OCI-M2 (cell line): ENCODE measurements at regions not wholly inside any gene's neighbourhood (a gene's known extent, or its start where the extent isn't known, plus 50 kb on each side); places are given as distances from the start of the nearest gene placed in this dataset.

ENCODE experiments used
- DNase-seq: peaks from one replicate; lab custom pipeline; 2025; ENCODE audit not compliant: unreplicated experiment; lab: John Stamatoyannopoulos, UW

DNA sequence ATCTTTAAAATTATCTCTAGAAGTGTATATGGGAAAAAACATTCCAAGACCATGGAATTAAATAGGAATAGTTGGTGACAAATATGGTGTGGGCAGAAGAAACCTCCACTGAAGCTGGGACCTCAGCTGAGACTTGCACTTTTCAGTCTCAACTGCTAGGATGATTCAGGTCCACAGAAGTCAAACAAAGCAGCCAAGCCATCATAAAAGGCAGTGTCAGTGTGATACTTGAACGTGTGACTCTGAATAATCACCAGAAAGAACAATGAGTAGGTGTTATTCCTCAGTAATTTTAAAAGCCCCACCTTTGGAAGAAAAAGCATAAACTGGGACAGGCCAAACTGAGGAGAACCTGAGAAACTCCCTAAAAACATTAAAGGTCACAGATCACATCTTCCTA lies 90.7 kb downstream of the ZNF281 start:
- DNase-seq = no peak

- no peak for DNase-seq
Observed at GRCh38 chr1:200317236-200317635, 92.6 kb downstream of the ZNF281 start.

DNA sequence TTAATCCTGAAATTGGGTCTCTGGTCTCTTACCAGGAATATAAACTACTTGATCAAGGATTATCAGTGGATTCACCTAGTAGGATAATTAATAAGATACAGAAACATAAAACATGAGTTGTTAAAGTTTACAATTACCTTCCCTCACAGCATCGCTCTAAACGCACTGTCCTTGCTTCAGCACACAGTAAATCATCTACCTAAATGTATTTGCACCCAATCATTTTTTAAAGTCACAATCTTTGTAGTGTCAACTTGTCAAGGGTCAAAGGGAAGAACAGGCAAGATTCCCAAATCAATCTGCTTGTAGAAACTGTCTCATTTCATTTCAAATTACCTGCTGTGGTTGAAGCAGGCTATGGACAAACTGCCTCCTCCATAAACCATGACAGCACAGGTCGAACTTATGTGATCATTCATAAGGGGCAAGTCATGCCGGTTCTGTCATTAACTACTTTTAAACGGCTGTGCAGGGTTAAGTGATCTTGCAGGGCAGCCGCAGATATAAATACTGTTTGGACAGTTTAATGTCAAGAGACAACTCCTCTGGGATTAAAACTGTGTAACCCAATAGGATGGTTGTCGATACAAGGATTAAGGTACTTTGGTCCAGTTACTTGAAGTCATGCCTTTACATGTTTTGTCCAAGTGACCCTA lies 93.6 kb downstream of the ZNF281 start:
- no peak for DNase-seq

DNA sequence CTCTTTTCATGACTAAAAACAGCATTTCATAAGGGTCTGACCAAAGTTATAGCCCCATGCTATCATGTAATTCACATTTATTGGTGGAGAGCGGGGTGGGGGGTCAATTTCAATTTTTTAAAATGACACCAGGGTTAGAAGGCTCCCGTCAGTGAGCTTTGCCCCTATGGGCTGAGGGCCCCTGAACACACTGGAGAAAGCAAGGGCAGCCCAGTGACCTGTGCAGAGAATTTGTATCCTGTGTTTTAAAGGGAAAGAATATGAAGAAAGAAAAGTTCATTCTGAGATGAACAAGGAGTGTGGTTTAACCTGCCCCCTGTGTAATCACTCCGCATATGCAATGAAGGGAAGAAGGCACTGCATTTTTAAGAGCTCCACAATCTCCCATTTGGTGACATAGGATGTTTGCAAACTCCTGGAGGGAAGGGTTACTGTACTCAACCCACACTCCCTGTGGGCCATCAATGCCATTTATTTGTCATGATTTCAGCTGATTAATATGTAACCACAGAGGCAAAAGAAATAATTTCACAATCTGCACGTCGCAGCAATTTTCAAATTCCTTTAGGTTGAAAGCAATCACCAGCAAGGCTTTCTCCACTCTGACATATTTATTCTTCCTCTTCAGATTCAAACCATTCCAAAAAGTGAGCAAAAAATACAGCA lies 95.6 kb downstream of the ZNF281 start:
- no peak for DNase-seq

DNA sequence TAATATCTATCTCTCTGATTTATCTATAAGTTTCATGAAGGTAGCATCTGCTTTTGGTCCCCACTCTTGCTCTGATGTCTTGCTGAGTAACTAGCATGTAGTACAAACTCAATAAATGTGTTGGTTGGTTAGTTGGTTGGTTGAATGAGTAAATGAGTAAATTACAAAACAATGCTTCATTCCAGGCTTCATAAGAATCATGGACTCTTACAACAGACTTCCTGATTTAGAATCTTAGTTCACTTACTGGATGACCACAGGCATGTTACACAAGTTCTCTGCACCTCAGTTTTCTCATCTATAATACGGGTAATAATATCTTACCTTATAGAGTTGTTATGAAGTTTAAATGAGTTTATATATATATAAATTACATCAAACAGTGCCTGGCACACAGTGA lies 98.6 kb downstream of the ZNF281 start:
- DNase-seq = no peak

- no peak for DNase-seq
Observed at GRCh38 chr1:200310824-200311223, 99.0 kb downstream of the ZNF281 start.

DNA sequence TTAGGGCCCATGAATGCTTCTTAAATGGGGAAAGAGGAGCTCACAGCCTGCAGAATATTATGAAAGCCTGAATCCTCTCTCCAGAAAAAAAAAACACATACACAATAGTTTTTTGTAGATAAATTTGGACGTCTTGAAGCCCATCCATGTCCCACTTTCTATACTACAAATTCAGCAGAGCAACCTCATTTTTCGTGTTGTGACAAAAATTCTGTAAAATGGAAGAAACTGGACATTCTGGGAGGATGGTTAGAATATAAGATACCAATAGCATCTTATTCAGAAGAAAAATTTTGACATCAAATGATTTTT lies 102.1 kb downstream of the ZNF281 start:
- no peak for DNase-seq

DNA sequence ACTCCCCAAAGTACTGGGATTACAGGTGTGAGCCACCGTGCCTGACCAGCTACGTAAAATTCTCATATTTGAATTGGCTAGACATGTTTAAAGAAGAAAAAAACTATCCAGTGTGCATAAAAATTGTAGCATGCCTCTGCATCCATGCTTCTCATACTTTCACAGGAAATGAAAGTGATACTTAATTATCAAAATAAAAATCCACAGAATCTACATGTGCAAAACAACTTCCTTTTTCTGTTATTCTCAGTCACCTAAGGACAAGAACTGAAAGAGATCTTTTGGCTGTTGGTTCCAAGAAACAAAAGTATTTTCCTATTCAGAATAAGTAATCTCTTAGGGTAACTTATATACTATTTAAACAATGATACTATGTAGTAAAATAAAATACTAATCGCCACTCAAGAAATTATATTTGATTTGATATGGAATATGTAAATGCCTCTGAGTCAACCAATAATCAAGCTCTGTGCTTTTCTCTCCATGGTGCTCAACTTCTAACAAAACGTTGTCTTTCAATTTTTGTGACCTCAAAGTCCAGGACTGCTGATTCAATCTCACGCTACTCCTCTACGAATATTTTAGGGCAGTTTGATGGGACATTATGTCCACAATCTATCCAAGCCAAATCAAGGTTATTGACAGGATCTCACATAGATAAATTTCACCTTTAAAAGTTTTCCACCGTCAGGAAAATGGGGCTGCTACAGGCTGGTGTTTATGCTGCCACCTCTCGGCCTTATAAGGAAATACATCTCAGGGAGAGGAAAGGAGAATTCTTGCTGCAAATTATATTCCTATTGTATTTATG lies 102.7 kb downstream of the ZNF281 start:
- no peak for DNase-seq

DNA sequence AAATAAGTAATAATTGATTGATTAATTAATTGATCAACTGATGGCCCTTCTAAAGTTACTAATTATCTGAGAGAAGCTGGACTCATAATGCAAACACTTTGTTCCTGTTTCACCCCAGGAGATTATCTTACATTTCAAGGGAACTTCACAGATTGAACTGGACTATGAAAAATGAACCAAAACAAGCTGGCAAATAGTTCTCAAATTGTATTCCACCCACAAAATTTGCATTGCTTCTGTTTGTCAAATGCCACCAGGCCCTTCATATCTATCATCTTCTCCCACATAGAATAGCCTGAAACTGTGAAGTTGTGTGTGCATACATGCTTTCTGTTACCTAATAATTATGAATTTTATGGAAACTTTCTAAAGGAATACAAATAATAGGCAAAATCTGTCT lies 104.0 kb downstream of the ZNF281 start:
- DNase-seq = no peak

GRCh38 chr1:200304171-200304570 lies 105.7 kb downstream of the ZNF281 start:
- DNase-seq = no peak

- no peak for DNase-seq
Observed at GRCh38 chr1:200302921-200303290, 106.9 kb downstream of the ZNF281 start.

- no peak for DNase-seq
Observed at GRCh38 chr1:200302192-200302920, 107.5 kb downstream of the ZNF281 start.

GRCh38 chr1:200301152-200301551 lies 108.7 kb downstream of the ZNF281 start:
- DNase-seq = no peak

DNA sequence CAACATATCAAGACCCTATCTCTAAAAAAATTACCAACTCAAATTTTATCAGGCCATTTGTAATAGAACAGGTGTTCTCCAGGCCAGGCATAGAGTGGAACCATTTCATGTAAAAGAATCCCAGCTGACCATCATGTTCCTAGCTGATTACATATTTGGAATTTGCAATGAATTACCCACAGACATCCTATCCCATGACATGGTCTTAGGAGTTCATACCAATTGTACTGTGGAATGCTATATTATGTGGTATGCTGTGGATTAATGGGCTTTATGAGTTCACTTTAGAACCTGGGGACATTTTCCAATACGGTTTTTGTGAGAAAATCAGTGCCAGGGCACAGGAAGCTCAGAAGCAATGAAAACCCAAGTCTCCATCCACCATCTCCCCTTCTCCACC lies 110.3 kb downstream of the ZNF281 start:
- no peak for DNase-seq

DNA sequence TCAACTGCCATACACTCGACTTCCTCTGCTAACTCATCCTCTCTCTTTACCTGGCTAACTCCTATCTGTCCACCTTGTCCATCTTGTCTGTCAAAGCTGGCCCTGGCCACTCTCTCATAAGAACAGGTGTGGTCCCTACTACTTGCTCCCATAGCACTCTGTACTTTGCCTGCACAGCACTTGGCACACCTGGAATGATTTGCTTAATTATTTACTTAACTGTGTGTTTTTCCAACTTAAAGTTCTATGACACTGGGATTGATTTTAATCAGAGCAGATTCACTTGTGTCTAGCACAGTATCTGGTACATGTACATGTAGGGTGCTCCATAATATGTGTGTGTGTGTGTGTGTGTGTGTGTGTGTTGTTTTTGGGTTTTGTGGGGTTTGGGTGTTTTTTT lies 111.6 kb downstream of the ZNF281 start:
- no peak for DNase-seq

GRCh38 chr1:200296091-200296661 lies 113.7 kb downstream of the ZNF281 start:
- DNase-seq = no peak

- no peak for DNase-seq
Observed at GRCh38 chr1:200294241-200294640, 115.6 kb downstream of the ZNF281 start.

- no peak for DNase-seq
Observed at GRCh38 chr1:200292699-200293098, 117.1 kb downstream of the ZNF281 start.

GRCh38 chr1:200291106-200291505 lies 118.7 kb downstream of the ZNF281 start:
- DNase-seq = no peak

DNA sequence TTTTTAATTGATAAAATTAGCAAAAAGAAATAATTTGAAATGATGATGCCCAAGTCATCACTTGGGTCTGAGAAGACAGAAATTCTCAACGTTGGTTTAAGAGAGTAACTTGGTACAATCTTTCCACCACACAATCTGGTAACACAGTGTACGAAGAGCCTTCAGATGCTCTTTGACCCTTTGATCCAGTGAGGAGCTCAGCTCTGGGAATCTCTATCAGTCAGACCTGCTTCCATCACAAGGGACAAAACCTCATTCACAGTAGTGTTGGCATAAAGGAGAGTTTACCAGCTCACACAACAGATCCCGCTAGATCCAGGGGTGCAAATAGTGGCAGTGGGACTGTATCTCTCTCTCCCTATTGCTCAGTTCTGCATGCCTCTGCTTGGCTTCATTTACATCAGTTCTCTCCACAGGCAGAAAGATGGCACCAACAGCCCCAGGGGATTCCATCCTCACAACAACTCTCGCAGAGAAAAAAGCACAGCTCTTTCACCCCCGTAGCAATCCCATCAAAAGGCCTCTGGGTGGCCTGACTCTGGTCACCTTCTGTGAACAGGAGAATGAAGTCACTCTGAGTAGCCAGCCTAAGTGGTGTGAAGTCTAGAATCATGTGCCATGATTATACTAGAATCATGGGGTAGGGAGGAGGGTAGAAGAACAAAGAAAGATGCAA lies 119.7 kb downstream of the ZNF281 start:
- DNase-seq = no peak

DNA sequence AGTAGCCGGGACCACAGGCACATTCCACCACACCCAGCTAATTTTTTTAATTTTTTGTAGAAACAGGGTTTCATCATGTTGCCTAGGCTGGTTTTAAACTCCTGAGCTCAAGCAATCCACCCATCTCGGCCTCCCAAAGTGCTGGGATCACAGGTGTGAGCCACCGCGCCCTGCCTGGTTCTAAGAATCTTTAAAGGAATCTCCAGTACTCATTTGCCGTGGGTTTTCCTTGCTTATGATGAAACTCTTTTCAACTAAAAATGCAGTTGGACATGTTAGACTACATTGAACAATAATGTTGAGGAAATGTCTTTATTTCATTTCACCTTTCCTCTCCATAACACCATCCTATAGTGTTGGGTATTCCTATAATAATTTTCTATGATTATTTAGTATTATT lies 121.6 kb downstream of the ZNF281 start:
- no peak for DNase-seq
